ENCODE measurements at regions not wholly inside any gene's neighbourhood (a gene's known extent, or its start where the extent isn't known, plus 50 kb on each side); places are given as distances from the start of the nearest gene placed in this dataset.

- H3K9me3 Mint-ChIP-seq = peaks cover 0 to 2% of the 10 kb centered on the region in 2 experiments; a peak in 1 of 5 replicates
- H2AFZ ChIP-seq (ENCODE audit: low read length) = no peak overlapping the region
These were observed 54.9 kb upstream of the CDH9 start for GRCh38 chr5:27093279-27093678.

More at GRCh38 chr5:27093279-27093678, 54.9 kb upstream of the CDH9 start:
- Histone ChIP-seq H3T11ph (ENCODE audit: low read length) (no peak overlapping the region), H2BK20ac (ENCODE audit: low read depth, low read length, poor library complexity, severe bottlenecking) (no peak overlapping the region), H2BK12ac (ENCODE audit: insufficient read length, low read depth, low read length) (no peak overlapping the region), H3K4me1 (ENCODE audit: insufficient read depth, low read length) (no peaks in the 10 kb centered on the region), H3K23me2 (ENCODE audit: insufficient read length, low read depth, low read length, poor library complexity, severe bottlenecking) (no peaks in the 10 kb centered on the region), H2AK5ac (ENCODE audit: insufficient read length, low read length) (no peak overlapping the region), H3K14ac (ENCODE audit: insufficient read depth, low read length) (no peak overlapping the region), H4K20me1 (ENCODE audit: control insufficient read depth, insufficient read depth, insufficient read length) (no peaks in the 10 kb centered on the region), H3K4me2 (ENCODE audit: insufficient read depth, insufficient read length, low read length) (no peak overlapping the region), H3K9ac (ENCODE audit: extremely low read depth, insufficient read length, low read length) (no peak overlapping the region), H4K91ac (ENCODE audit: insufficient read length, low read depth, low read length) (no peak overlapping the region), H4K5ac (ENCODE audit: insufficient read length, low read depth, low read length) (no peak overlapping the region), H2BK5ac (ENCODE audit: insufficient read length, low read length) (no peak overlapping the region), H3K79me1 (ENCODE audit: insufficient read depth, low read depth, low read length, poor library complexity, severe bottlenecking) (no peaks in the 10 kb centered on the region), H3K18ac (ENCODE audit: insufficient read length, low read depth, low read length) (no peak overlapping the region), H4K8ac (replicated peaks; ENCODE audit: insufficient read length, low read depth, low read length) (no peak overlapping the region), H2BK120ac (ENCODE audit: low read depth, low read length, poor library complexity, severe bottlenecking) (no peak overlapping the region), H3K23ac (ENCODE audit: insufficient read length, low read depth, low read length) (no peak overlapping the region), H3K27me3 (ENCODE audit: insufficient read depth, low read length) (no peaks in the 10 kb centered on the region), H3K79me2 (ENCODE audit: insufficient read depth, low read length) (no peaks in the 10 kb centered on the region), H3K27ac (ENCODE audit: insufficient read length, low read depth, low read length) (no peak overlapping the region), H3K56ac (ENCODE audit: insufficient read length, low read depth, low read length) (no peak overlapping the region), H3K4ac (ENCODE audit: low read depth, low read length) (no peak overlapping the region), H2BK15ac (ENCODE audit: low read depth, low read length) (no peak overlapping the region), H3K9me3 (ENCODE audit: control insufficient read depth, low read depth, low read length) (no peaks in the 10 kb centered on the region)
- H3K27ac Mint-ChIP-seq = no peak overlapping the region
- no peak overlapping the region for H3K4me3 Mint-ChIP-seq
- no peak for TF ChIP-seq CTCF (conservative IDR thresholded peaks at IDR 0.05)
- DNase-seq = no peak
- no peaks in the 10 kb centered on the region for H3K36me3 Mint-ChIP-seq (ENCODE audit: insufficient read depth in 1 of 3, low read depth in 3 of 3)
- H3K27me3 Mint-ChIP-seq (ENCODE audit: low read depth) = no peaks in the 10 kb centered on the region
- WGBS (ENCODE audit: extremely low coverage, insufficient read length, low lambda C conversion rate) = no CpG with 5 or more reads among the region's 2 CpGs
- peaks cover 10 to 12% of the 10 kb centered on the region in 2 experiments for H3K4me1 Mint-ChIP-seq

Data from H9 (cell line).